K562 (cell line): ENCODE measurements at regions not wholly inside any gene's neighbourhood (a gene's known extent, or its start where the extent isn't known, plus 50 kb on each side); places are given as distances from the start of the nearest gene placed in this dataset.

ENCODE experiments used
- ATAC-seq: fragments of 200-7000 bp; cut with Tn5 transposase; 3 replicates; pipeline ENCODE4 v1.9.1; 2020; ENCODE audit warnings: moderate library complexity
- BruUV-seq: library from RNA; stranded (reverse); fragments of 400-500 nt; replicated peaks from 2 replicates; lab custom pipeline; 2021; lab: Mats Ljungman, UMichigan
- CTCF ChIA-PET: fragments of 300-600 bp; formaldehyde crosslinking; extraction: SDS; loops from one replicate; lab custom pipeline; 2021; ENCODE audit warnings: low intra/inter-chr PET ratio; lab: Yijun Ruan, JAX
- POLR2A ChIA-PET: fragments of 300-600, 350-650 bp; sonication (Branson Sonifier 250); formaldehyde crosslinking; extraction: SDS; loops from one replicate; lab custom pipeline; 2021; ENCODE audit warnings: antibody characterized with exemption, inconsistent platforms; lab: Yijun Ruan, JAX
- DNase-seq, 4 experiments: peaks; one replicate each; pipeline versions ENCODE4 v3.0.0 to v3.0.0-alpha.2; 2011 to 2018; ENCODE audit warnings: low spot score in 3 of 4, mixed read lengths in 3 of 4; ENCODE audit errors: extremely low read depth in 1 of 4
- FAIRE-seq: peaks from 2 replicates; lab custom pipeline; 2011; peaks lifted over from hg19 to GRCh38; lab: Jason Lieb, UNC
- H2AFZ ChIP-seq: 2 replicates; pipeline ENCODE4 v1.6.0; 2011; ENCODE audit warnings: low read depth, low read length, control low read depth, inconsistent platforms
- H3K27ac ChIP-seq: fragments of 200-600 bp; 3 replicates; pipeline ENCODE4 v1.8.0; 2011; ENCODE audit warnings: low read depth, mild to moderate bottlenecking, control low read depth, inconsistent platforms, low read length, moderate library complexity, mixed read lengths; ENCODE audit errors: extremely low read depth
- H3K27me3 ChIP-seq, 2 experiments: fragments of 300-600 bp in 1 of 2; 2 replicates in 1 of 2; 3 replicates in 1 of 2; pipeline versions ENCODE4 v1.6.0 to v1.8.0; 2011; ENCODE audit warnings: inconsistent platforms in 2 of 2, low read length in 2 of 2, mild to moderate bottlenecking in 1 of 2, mixed read lengths in 1 of 2, moderate library complexity in 1 of 2; ENCODE audit not compliant: control insufficient read depth in 2 of 2, insufficient read depth in 2 of 2
- H3K36me3 ChIP-seq: fragments of 300-600 bp; 3 replicates; pipeline ENCODE4 v1.8.0; 2011; ENCODE audit warnings: mild to moderate bottlenecking, low read length, inconsistent platforms; ENCODE audit not compliant: control insufficient read depth, insufficient read depth
- H3K4me1 ChIP-seq, 2 experiments: fragments of 200-600 bp in 1 of 2; replicated peaks in 1 of 2; 2 replicates in 1 of 2; 3 replicates in 1 of 2; pipeline versions ENCODE4 v1.5.1 to v1.8.0; 2011; ENCODE audit warnings: inconsistent platforms in 2 of 2, low read length in 2 of 2, mild to moderate bottlenecking in 1 of 2, mixed read lengths in 1 of 2, moderate library complexity in 1 of 2; ENCODE audit not compliant: control insufficient read depth in 2 of 2, insufficient read depth in 2 of 2
- H3K4me2 ChIP-seq: 2 replicates; pipeline ENCODE4 v1.6.1; 2011; ENCODE audit warnings: low read length, control low read depth, inconsistent platforms, mixed read lengths; ENCODE audit not compliant: insufficient read depth
- H3K4me3 ChIP-seq: fragments of 200-600 bp; sonication (generic), shearing (Covaris generic); 2 replicates; pipeline ENCODE4 v1.5.1; 2016; ENCODE audit warnings: control low read depth, inconsistent platforms
- H3K79me2 ChIP-seq: fragments of 200-600 bp; 3 replicates; pipeline ENCODE4 v1.8.0; 2011; ENCODE audit warnings: low read length, inconsistent platforms; ENCODE audit not compliant: control insufficient read depth, insufficient read depth
- H3K9ac ChIP-seq, 2 experiments: 2 replicates each; pipeline versions ENCODE4 v1.6.0 to v1.6.1; 2011; ENCODE audit warnings: low read depth in 2 of 2, low read length in 2 of 2, control low read depth in 1 of 2, inconsistent platforms in 1 of 2, mild to moderate bottlenecking in 1 of 2, mixed read lengths in 1 of 2; ENCODE audit not compliant: insufficient read depth in 1 of 2
- H3K9me1 ChIP-seq: one replicate; pipeline ENCODE4 v1.6.0; 2011; ENCODE audit warnings: inconsistent platforms, mild to moderate bottlenecking, low read length, moderate library complexity; ENCODE audit not compliant: control insufficient read depth, insufficient read depth
- H3K9me3 ChIP-seq: replicated peaks from 2 replicates; pipeline ENCODE4 v1.5.1; 2011; ENCODE audit warnings: low read depth, low read length, inconsistent platforms; ENCODE audit not compliant: control insufficient read depth, insufficient read depth
- H4K20me1 ChIP-seq: replicated peaks from 2 replicates; pipeline ENCODE4 v1.6.1; 2011; ENCODE audit warnings: low read length, inconsistent platforms, mixed read lengths; ENCODE audit not compliant: control insufficient read depth, insufficient read depth
- C11orf30 ChIP-seq: fragments of 450-650 bp; IDR thresholded peaks from 2 replicates; pipeline ENCODE4 v1.6.1; 2016; ENCODE audit warnings: low read depth, mild to moderate bottlenecking
- GTF2B ChIP-seq: IDR thresholded peaks from 2 replicates; pipeline ENCODE4 v1.6.1; 2011; ENCODE audit not compliant: insufficient read length; ENCODE audit errors: extremely low read depth
- MAFG ChIP-seq: fragments of 450-650 bp; conservative IDR thresholded peaks from 2 replicates; pipeline ENCODE4 v1.6.1; 2016; ENCODE audit warnings: missing genetic modification characterization, missing compliant biosample characterization
- MAFK ChIP-seq: IDR thresholded peaks from 2 replicates; pipeline ENCODE4 v1.6.1; 2011; ENCODE audit warnings: low read length, improper control_type of control experiment
- ZNF316 ChIP-seq: fragments of 450-650 bp; IDR thresholded peaks from 2 replicates; pipeline ENCODE4 v1.6.1; 2016
- WGBS: fragments of 100-300 bp; shearing (Covaris generic); methylation state at CpG from one replicate; pipeline ENCODE4 v1.1.6; 2016; ENCODE audit warnings: low coverage, mixed read lengths; ENCODE audit not compliant: insufficient coverage; ENCODE audit errors: missing lambda C conversion rate; 5-methylcytosine and 5-hydroxymethylcytosine counted together
- in situ Hi-C: fragments of 300-500 bp; cut with MboI; formaldehyde crosslinking; loops from 4 replicates; pipeline ENCODE4 v1.15.0; 2018; ENCODE audit warnings: inconsistent platforms, mixed read lengths
- intact Hi-C: fragments of 100-400 bp; cut with micrococcal nuclease; formaldehyde crosslinking; loops from 2 replicates; pipeline ENCODE4 v1.14.2; 2022

DNA sequence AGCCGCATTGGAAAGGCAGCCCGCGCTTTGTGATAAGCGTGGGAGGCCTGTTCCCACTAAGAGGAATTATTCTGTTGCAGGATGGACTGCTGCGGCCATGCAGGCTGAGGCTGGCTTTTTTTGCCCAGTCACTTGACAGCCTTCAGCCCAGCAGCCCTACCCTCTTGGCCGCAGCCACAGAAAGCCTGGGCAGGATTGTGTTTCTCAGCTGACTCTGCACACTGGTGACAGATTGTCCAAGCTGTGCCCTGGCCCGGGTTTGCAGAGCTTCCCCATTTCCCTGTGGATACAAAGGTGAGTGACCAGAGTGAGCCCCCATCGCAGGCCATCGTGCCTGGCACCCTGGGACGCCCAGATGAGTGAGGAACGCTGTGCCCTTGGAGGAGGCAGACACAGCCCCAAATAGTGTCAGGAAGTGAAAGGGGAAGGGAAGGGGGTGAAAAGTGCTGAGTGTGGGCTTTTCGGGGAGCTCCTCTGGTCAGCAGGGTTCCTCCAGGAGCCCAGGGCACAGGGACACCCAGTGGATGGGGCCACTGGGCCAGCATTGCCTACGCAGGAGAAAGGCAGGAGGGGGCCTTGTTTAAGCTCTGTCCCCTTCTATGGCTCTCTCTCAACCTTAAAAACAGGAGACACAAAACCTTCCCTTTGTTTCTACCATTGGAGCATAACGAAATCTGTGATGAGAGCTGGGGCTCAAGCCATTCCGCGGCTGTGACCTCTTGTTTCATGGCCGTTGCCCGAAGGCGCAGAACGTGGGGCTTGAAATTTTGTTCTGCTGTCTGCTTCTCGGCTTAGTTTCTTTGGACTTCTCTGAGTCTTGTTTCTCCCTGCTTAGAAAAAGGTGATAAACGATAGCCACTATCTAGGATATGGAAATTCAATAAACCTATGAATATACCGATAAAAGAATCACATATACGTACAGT, 91.5 kb upstream of the MEF2A start:
- no peak overlapping the region for H2AFZ ChIP-seq
- peaks cover 0 to 5% of the 10 kb centered on the region in 2 experiments; a peak in 1 of 5 replicates for H3K4me1 ChIP-seq
- no peak for DNase-seq
- no peaks in the 10 kb centered on the region for H3K9me1 ChIP-seq
- no TSS peak for BruUV-seq
- H3K27me3 ChIP-seq, result peaks cover 23 to 48% of the 10 kb centered on the region in 2 experiments; a peak in 4 of 5 replicates
- ChIA-PET CTCF (no interaction called here), POLR2A (interaction anchor here (0.7 to 1.5 kb wide), 2 partner anchors 10 to 200 kb away, joined by 4 read pairs; no protein-coding TSS in a partner anchor)
- H3K4me2 ChIP-seq, result no peak overlapping the region
- no peak overlapping the region for H3K27ac ChIP-seq
- H3K36me3 ChIP-seq, result no peaks in the 10 kb centered on the region
- H3K9ac ChIP-seq, result no peak overlapping the region
- ATAC-seq, result no peak
- intact Hi-C loops (no loop called here), in situ Hi-C loops (no loop called here)
- no peak overlapping the region for H3K4me3 ChIP-seq
- FAIRE-seq, result no peak
- no peaks in the 10 kb centered on the region for H3K79me2 ChIP-seq
- WGBS, result 12% methylated on average over 24 of the region's 24 CpGs
- no peaks in the 10 kb centered on the region for H3K9me3 ChIP-seq
- TF ChIP-seq MAFK (peak; percentile 40; the same call in 1 of the 2 replicates), C11orf30 (peak; percentile 67), GTF2B (no peak), ZNF316 (peak; percentile 70), MAFG (tag) (peak; percentile 80)
- H4K20me1 ChIP-seq, result no peaks in the 10 kb centered on the region
